Keratinocyte (primary cell): ENCODE measurements at regions not wholly inside any gene's neighbourhood (a gene's known extent, or its start where the extent isn't known, plus 50 kb on each side); places are given as distances from the start of the nearest gene placed in this dataset.

Experiments
- DNase-seq: peaks from one replicate; pipeline ENCODE4 v3.0.0-alpha.2; 2011; ENCODE audit warnings: low read depth, missing footprints, low spot score
- FAIRE-seq: peaks from 2 replicates; lab custom pipeline; 2011; peaks lifted over from hg19 to GRCh38; lab: Jason Lieb, UNC
- H2AFZ ChIP-seq: 2 replicates; pipeline ENCODE4 v1.6.0; 2012; ENCODE audit warnings: low read length, control low read depth, inconsistent platforms; ENCODE audit not compliant: control insufficient read depth
- H3K27ac ChIP-seq: 2 replicates; pipeline ENCODE4 v1.5.1; 2011; ENCODE audit warnings: low read length; ENCODE audit not compliant: control insufficient read depth, insufficient read depth
- H3K27me3 ChIP-seq: 3 replicates; pipeline ENCODE4 v1.6.0; 2011; ENCODE audit warnings: low read length; ENCODE audit not compliant: control insufficient read depth, insufficient read depth; ENCODE audit errors: extremely low read depth
- H3K36me3 ChIP-seq, 2 experiments: 2 replicates in 1 of 2; 3 replicates in 1 of 2; pipeline ENCODE4 v1.5.1; 2011; ENCODE audit warnings: low read length in 2 of 2, mild to moderate bottlenecking in 1 of 2; ENCODE audit not compliant: control insufficient read depth in 2 of 2, insufficient read depth in 2 of 2; ENCODE audit errors: extremely low read depth in 1 of 2
- H3K4me1 ChIP-seq: 3 replicates; pipeline ENCODE4 v1.5.1; 2011; ENCODE audit warnings: low read length; ENCODE audit not compliant: control insufficient read depth, insufficient read depth; ENCODE audit errors: extremely low read depth
- H3K4me2 ChIP-seq: 3 replicates; pipeline ENCODE4 v1.6.0; 2011; ENCODE audit warnings: low read depth, low read length; ENCODE audit not compliant: control insufficient read depth, insufficient read depth; ENCODE audit errors: extremely low read depth
- H3K4me3 ChIP-seq, 3 experiments: fragments of 200-600 bp in 1 of 3; sonication (generic) in 1 of 3; 2 replicates in 2 of 3; 3 replicates in 1 of 3; pipeline ENCODE4 v1.5.1; 2011 to 2016; ENCODE audit warnings: low read length in 3 of 3, mild to moderate bottlenecking in 3 of 3, control low read depth in 2 of 3, inconsistent platforms in 1 of 3, low read depth in 1 of 3, mixed read lengths in 1 of 3, mixed run types in 1 of 3, moderate library complexity in 1 of 3; ENCODE audit not compliant: control insufficient read depth in 2 of 3, insufficient read depth in 2 of 3; ENCODE audit errors: extremely low read depth in 1 of 3
- H3K79me2 ChIP-seq: 2 replicates; pipeline ENCODE4 v1.6.0; 2012; ENCODE audit warnings: low read length; ENCODE audit not compliant: control insufficient read depth, insufficient read depth
- H3K9ac ChIP-seq: 3 replicates; pipeline ENCODE4 v1.6.0; 2011; ENCODE audit warnings: low read length; ENCODE audit not compliant: control insufficient read depth, insufficient read depth; ENCODE audit errors: extremely low read depth
- H3K9me1 ChIP-seq: 3 replicates; pipeline ENCODE4 v1.6.0; 2011; ENCODE audit warnings: low read length; ENCODE audit not compliant: control insufficient read depth, insufficient read depth; ENCODE audit errors: extremely low read depth
- H3K9me3 ChIP-seq: 2 replicates; pipeline ENCODE4 v1.5.1; 2012; ENCODE audit warnings: low read depth, low read length; ENCODE audit not compliant: control insufficient read depth
- H4K20me1 ChIP-seq: 3 replicates; pipeline ENCODE4 v1.6.0; 2011; ENCODE audit warnings: low read length; ENCODE audit not compliant: control insufficient read depth, insufficient read depth; ENCODE audit errors: extremely low read depth
- EZH2 ChIP-seq: IDR thresholded peaks from one replicate; pipeline ENCODE4 v1.6.1; 2012; ENCODE audit warnings: inconsistent platforms, mild to moderate bottlenecking, low read length, moderate library complexity
- dilution Hi-C: fragments of 300-500 bp; cut with MboI; formaldehyde crosslinking; loops from one replicate; pipeline ENCODE4 v1.7.0; 2020; ENCODE audit warnings: low sequenced_read_pairs; ENCODE audit not compliant: extremely low pct_ligation_motif_present
- TF ChIP-seq, protein P1 (sequence below), 3 experiments: IDR thresholded peaks in 1 of 3; conservative IDR thresholded peaks in 1 of 3; optimal IDR thresholded peaks in 1 of 3; 2 replicates in 2 of 3; 3 replicates in 1 of 3; pipeline versions ENCODE3 to v1.5.1; 2011; ENCODE audit warnings: low read length in 3 of 3, mild to moderate bottlenecking in 3 of 3, moderate library complexity in 2 of 3, control low read depth in 1 of 3, inconsistent platforms in 1 of 3; ENCODE audit not compliant: insufficient read depth in 2 of 3; ENCODE audit errors: extremely low read depth in 1 of 3

DNA sequence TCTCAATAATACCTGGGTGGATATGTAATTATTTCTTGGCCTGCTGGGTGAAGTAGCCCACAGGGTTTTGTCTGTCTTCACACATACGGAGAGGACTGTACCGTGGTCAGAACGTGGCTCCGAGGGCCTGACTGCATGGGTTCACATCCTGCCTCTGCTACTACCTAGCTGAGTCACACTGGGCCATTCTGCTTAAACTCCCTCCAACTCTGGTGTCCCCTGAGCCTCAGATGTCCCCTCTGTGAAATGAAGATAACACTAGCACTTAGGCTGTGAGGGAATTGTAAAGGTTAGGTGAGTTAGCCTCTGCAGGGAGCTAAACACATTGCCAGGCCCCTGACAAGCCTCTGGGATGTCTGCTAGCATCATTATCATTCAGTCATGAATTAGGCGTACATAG, 120.1 kb upstream of the NABP1 start:
- Histone ChIP-seq H3K27ac (no peak overlapping the region), H3K36me3 (no peaks in the 10 kb centered on the region), H3K79me2 (no peaks in the 10 kb centered on the region), H4K20me1 (no peaks in the 10 kb centered on the region), H3K9me1 (peaks cover 2% of the 10 kb centered on the region), H3K4me1 (peaks cover 14% of the 10 kb centered on the region), H3K27me3 (no peaks in the 10 kb centered on the region), H3K9ac (no peak overlapping the region), H3K9me3 (no peaks in the 10 kb centered on the region), H3K4me3 (no peak overlapping the region), H3K4me2 (no peak overlapping the region), H2AFZ (no peak overlapping the region)
- dilution Hi-C loops: loop anchor here (25.0 kb wide), 1 partner anchor 254 kb away; no protein-coding TSS in a partner anchor
- FAIRE-seq (no peak), DNase-seq (no peak)
- TF ChIP-seq EZH2: no peak

DNA sequence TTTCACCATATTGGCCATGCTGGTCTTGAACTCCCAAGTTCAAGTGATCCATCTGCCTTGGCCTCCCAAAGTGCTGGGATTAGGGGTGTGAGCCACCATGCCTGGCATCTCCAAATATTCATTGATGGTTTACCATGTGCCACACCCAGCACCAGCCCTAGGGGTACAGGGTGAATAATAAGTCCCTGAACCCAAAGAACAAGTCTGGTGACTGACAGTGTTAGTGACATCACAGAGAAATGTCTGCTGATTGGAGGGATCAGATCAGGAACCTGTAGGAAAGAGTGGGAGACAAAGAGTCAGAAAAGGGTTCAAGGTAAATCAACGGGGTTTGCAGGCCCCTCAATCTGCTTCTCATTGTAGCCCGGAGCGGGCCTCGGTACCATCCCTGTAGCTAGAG, 118.4 kb upstream of the NABP1 start:
- no peak overlapping the region for H2AFZ ChIP-seq
- no peaks in the 10 kb centered on the region for H3K9me3 ChIP-seq
- dilution Hi-C loops: loop anchor here (25.0 kb wide), 1 partner anchor 253 kb away; no protein-coding TSS in a partner anchor
- peaks cover 2% of the 10 kb centered on the region for H3K9me1 ChIP-seq
- TF ChIP-seq, protein P1, sequence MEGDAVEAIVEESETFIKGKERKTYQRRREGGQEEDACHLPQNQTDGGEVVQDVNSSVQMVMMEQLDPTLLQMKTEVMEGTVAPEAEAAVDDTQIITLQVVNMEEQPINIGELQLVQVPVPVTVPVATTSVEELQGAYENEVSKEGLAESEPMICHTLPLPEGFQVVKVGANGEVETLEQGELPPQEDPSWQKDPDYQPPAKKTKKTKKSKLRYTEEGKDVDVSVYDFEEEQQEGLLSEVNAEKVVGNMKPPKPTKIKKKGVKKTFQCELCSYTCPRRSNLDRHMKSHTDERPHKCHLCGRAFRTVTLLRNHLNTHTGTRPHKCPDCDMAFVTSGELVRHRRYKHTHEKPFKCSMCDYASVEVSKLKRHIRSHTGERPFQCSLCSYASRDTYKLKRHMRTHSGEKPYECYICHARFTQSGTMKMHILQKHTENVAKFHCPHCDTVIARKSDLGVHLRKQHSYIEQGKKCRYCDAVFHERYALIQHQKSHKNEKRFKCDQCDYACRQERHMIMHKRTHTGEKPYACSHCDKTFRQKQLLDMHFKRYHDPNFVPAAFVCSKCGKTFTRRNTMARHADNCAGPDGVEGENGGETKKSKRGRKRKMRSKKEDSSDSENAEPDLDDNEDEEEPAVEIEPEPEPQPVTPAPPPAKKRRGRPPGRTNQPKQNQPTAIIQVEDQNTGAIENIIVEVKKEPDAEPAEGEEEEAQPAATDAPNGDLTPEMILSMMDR (optimal IDR thresholded peaks at IDR 0.05 in 1 of 3, IDR thresholded peaks at IDR 0.05 in 1 of 3, conservative IDR thresholded peaks at IDR 0.05 in 1 of 3; ENCODE audit: extremely low read depth in 1 of 3, insufficient read depth in 2 of 3, low read length in 3 of 3): no peak
- no peak overlapping the region for H3K4me3 ChIP-seq
- no peaks in the 10 kb centered on the region for H3K79me2 ChIP-seq
- H3K9ac ChIP-seq: no peak overlapping the region
- DNase-seq (no peak), FAIRE-seq (no peak)
- H3K4me2 ChIP-seq: no peak overlapping the region
- H3K36me3 ChIP-seq: no peaks in the 10 kb centered on the region
- H3K27me3 ChIP-seq: peaks cover 4% of the 10 kb centered on the region
- peaks cover 13% of the 10 kb centered on the region for H3K4me1 ChIP-seq
- no peak overlapping the region for H3K27ac ChIP-seq
- no peaks in the 10 kb centered on the region for H4K20me1 ChIP-seq

DNA sequence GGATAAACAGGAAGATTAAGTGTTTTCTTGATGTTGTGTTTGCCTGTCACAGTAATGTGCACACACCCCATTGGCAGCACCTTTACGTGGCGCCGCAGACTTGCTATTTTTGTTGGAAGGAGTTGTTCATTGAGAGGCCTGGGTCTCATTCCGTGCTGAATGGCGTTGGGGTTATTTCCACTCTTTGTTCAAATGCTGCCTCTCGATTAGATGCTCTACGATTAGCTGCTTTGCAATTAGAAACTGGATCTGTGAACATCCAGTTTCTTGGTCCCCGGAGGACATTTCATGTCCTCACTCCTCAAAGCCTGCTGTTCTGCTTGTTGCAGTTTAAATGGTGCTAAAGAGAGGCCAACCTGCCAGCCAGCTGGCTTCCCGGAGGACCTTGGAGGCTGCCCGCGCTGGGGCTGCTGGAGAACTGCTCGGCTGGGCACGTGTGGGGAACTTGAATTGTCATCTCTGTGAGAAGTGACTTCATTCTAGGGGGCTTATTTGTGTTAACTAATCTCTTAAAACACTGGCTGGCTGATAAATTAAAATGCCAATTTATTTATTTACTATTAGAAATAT, 117.4 kb upstream of the NABP1 start:
- H4K20me1 ChIP-seq: no peaks in the 10 kb centered on the region
- no peak overlapping the region for H3K4me3 ChIP-seq
- peaks cover 6% of the 10 kb centered on the region for H3K4me1 ChIP-seq
- no peaks in the 10 kb centered on the region for H3K9me3 ChIP-seq
- no peak overlapping the region for H3K27ac ChIP-seq
- TF ChIP-seq EZH2: no peak
- TF ChIP-seq, protein P1 (optimal IDR thresholded peaks at IDR 0.05 in 1 of 3, IDR thresholded peaks at IDR 0.05 in 1 of 3, conservative IDR thresholded peaks at IDR 0.05 in 1 of 3; ENCODE audit: extremely low read depth in 1 of 3, insufficient read depth in 2 of 3, low read length in 3 of 3): no peak
- peaks cover 2% of the 10 kb centered on the region for H3K9me1 ChIP-seq
- no peaks in the 10 kb centered on the region for H3K36me3 ChIP-seq
- H3K79me2 ChIP-seq: no peaks in the 10 kb centered on the region
- H3K4me2 ChIP-seq: no peak overlapping the region
- H2AFZ ChIP-seq: no peak overlapping the region
- dilution Hi-C loops: loop anchor here (25.0 kb wide), 1 partner anchor 252 kb away; no protein-coding TSS in a partner anchor
- no peak overlapping the region for H3K9ac ChIP-seq
- H3K27me3 ChIP-seq: peaks cover 4% of the 10 kb centered on the region
- DNase-seq: no peak
- no peak for FAIRE-seq
